GM21526 (cell line): ENCODE measurements at regions not wholly inside any gene's neighbourhood (a gene's known extent, or its start where the extent isn't known, plus 50 kb on each side); places are given as distances from the start of the nearest gene placed in this dataset.
"Not testable (repeated sequence)": the region's sequence is repeated elsewhere in the genome, so short reads cannot be mapped to it uniquely, and the experiment has no call there.

Source experiments
- ATAC-seq: cut with Tn5 transposase; IDR thresholded peaks from one replicate; pipeline ENCODE4 v1.9.1; 2021; ENCODE audit warnings: moderate library complexity; ENCODE audit not compliant: unreplicated experiment, low FRiP score

GRCh38 chr7:22066522-22066921 lies 120.8 kb upstream of the CDCA7L start:
- ATAC-seq: no peak

- no peak for ATAC-seq
Measured at GRCh38 chr7:22064816-22065215, 119.1 kb upstream of the CDCA7L start.

GRCh38 chr7:22061775-22062174 lies 116.1 kb upstream of the CDCA7L start:
- ATAC-seq: no peak

- no peak for ATAC-seq
Measured at GRCh38 chr7:22060863-22061262, 115.2 kb upstream of the CDCA7L start.

GRCh38 chr7:22060197-22060596 lies 114.5 kb upstream of the CDCA7L start:
- no peak for ATAC-seq

- ATAC-seq: no peak
Measured at GRCh38 chr7:22055226-22055625, 109.5 kb upstream of the CDCA7L start.

- no peak for ATAC-seq
Measured at GRCh38 chr7:22052674-22053365, 107.1 kb upstream of the CDCA7L start.

GRCh38 chr7:22051886-22052673 lies 106.4 kb upstream of the CDCA7L start:
- no peak for ATAC-seq

GRCh38 chr7:22049766-22050500 lies 104.2 kb upstream of the CDCA7L start:
- ATAC-seq: no peak

GRCh38 chr7:22043367-22043766 lies 97.7 kb upstream of the CDCA7L start:
- no peak for ATAC-seq

GRCh38 chr7:22040923-22041595 lies 95.4 kb upstream of the CDCA7L start:
- no peak for ATAC-seq

GRCh38 chr7:22039670-22040069 lies 94.0 kb upstream of the CDCA7L start:
- ATAC-seq: no peak

GRCh38 chr7:22032356-22032755 lies 86.7 kb upstream of the CDCA7L start:
- not testable (repeated sequence) for ATAC-seq

- not testable (repeated sequence) for ATAC-seq
Measured at GRCh38 chr7:22028656-22029055, 83.0 kb upstream of the CDCA7L start.

- no peak for ATAC-seq
Measured at GRCh38 chr7:22027475-22027874, 81.8 kb upstream of the CDCA7L start.

- ATAC-seq: no peak
Measured at GRCh38 chr7:22025983-22026382, 80.3 kb upstream of the CDCA7L start.

GRCh38 chr7:22025075-22025474 lies 79.4 kb upstream of the CDCA7L start:
- ATAC-seq: no peak

- ATAC-seq: no peak
Measured at GRCh38 chr7:22019931-22020330, 74.2 kb upstream of the CDCA7L start.

GRCh38 chr7:22016507-22016906 lies 70.8 kb upstream of the CDCA7L start:
- ATAC-seq: no peak

GRCh38 chr7:22013711-22014110 lies 68.0 kb upstream of the CDCA7L start:
- ATAC-seq: no peak

GRCh38 chr7:22008683-22009082 lies 63.0 kb upstream of the CDCA7L start:
- no peak for ATAC-seq
